Tibial nerve (tissue), 4 donors: ENCODE measurements at regions not wholly inside any gene's neighbourhood (a gene's known extent, or its start where the extent isn't known, plus 50 kb on each side); places are given as distances from the start of the nearest gene placed in this dataset.

Experiments
- EP300 ChIP-seq, 2 donors: sonication (generic); formaldehyde crosslinking; IDR thresholded peaks; one replicate each; pipeline ENCODE4 v1.6.1; 2017; ENCODE audit warnings: antibody characterized with exemption in 2 of 2, mild to moderate bottlenecking in 1 of 2
- POLR2A ChIP-seq, 2 donors: fragments of 450-650 bp; IDR thresholded peaks; one replicate each; pipeline ENCODE4 v1.6.1; 2017; ENCODE audit warnings: antibody characterized with exemption in 2 of 2, mild to moderate bottlenecking in 2 of 2, moderate library complexity in 2 of 2
- TF ChIP-seq, protein P1 (sequence below), 5 experiments: fragments of 200-600 bp in 3 of 5; fragments of 450-650 bp in 2 of 5; sonication (generic) in 3 of 5; IDR thresholded peaks; one replicate each; pipeline ENCODE4 v1.5.1; 2016 to 2019; ENCODE audit warnings: antibody characterized with exemption in 5 of 5, mild to moderate bottlenecking in 3 of 5, moderate library complexity in 2 of 5

DNA sequence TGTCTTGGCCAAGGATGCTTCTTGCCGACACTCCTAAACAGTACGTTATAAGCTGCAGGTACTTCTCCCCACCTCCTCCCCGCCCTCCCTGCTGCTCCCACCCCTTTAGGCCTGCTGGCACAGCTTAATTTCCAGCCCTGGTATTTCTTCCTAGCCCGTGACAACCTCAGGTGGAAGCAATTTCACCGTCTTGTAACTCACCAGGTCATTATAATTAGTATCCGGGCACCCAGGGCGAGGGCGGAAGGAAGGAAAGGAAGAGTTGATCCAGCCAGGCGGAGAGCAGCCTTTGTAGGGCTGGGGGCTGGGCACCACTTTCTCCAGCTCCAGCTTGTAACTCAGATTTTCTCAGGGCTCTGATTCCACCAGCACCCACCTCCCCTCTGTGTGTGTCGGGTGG, 153.5 kb upstream of the CSF3R start:
- TF ChIP-seq, protein P1, sequence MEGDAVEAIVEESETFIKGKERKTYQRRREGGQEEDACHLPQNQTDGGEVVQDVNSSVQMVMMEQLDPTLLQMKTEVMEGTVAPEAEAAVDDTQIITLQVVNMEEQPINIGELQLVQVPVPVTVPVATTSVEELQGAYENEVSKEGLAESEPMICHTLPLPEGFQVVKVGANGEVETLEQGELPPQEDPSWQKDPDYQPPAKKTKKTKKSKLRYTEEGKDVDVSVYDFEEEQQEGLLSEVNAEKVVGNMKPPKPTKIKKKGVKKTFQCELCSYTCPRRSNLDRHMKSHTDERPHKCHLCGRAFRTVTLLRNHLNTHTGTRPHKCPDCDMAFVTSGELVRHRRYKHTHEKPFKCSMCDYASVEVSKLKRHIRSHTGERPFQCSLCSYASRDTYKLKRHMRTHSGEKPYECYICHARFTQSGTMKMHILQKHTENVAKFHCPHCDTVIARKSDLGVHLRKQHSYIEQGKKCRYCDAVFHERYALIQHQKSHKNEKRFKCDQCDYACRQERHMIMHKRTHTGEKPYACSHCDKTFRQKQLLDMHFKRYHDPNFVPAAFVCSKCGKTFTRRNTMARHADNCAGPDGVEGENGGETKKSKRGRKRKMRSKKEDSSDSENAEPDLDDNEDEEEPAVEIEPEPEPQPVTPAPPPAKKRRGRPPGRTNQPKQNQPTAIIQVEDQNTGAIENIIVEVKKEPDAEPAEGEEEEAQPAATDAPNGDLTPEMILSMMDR (IDR thresholded peaks at IDR 0.05): no peak
- TF ChIP-seq POLR2A (IDR thresholded peaks at IDR 0.05): no peak
- no peak for TF ChIP-seq EP300 (IDR thresholded peaks at IDR 0.05)
